Coronary artery (tissue), 2 donors: ENCODE measurements at regions not wholly inside any gene's neighbourhood (a gene's known extent, or its start where the extent isn't known, plus 50 kb on each side); places are given as distances from the start of the nearest gene placed in this dataset.

Experiments
- DNase-seq: peaks from one replicate; pipeline ENCODE4 v3.0.0-alpha.2; 2017; ENCODE audit warnings: low spot score
- H3K27ac ChIP-seq, 2 donors: fragments of 200-600 bp; sonication (generic); one replicate each; pipeline ENCODE4 v1.5.1; 2016 to 2019
- H3K4me3 ChIP-seq: fragments of 200-600 bp; sonication (generic); 2 replicates; pipeline ENCODE4 v1.5.1; 2016; ENCODE audit warnings: mild to moderate bottlenecking, moderate library complexity
- CTCF ChIP-seq: fragments of 200-600 bp; sonication (generic); IDR thresholded peaks from one replicate; pipeline ENCODE4 v1.5.1; 2019; ENCODE audit warnings: antibody characterized with exemption

- DNase-seq = no peak
- H3K4me3 ChIP-seq = no peak overlapping the region
- no peak overlapping the region for H3K27ac ChIP-seq
- no peak for TF ChIP-seq CTCF
These were observed 188.3 kb upstream of the MYL2 start for GRCh38 chr12:111108726-111109125.

GRCh38 chr12:111107392-111108178, 187.2 kb upstream of the MYL2 start:
- no peak for TF ChIP-seq CTCF
- no peak overlapping the region for H3K27ac ChIP-seq
- DNase-seq = no peak

GRCh38 chr12:111105294-111105693, 184.9 kb upstream of the MYL2 start:
- no peak overlapping the region for H3K4me3 ChIP-seq
- no peak for DNase-seq

More at GRCh38 chr12:111107392-111108178, 187.2 kb upstream of the MYL2 start:
- H3K4me3 ChIP-seq = no peak overlapping the region

GRCh38 chr12:111103583-111103982, 183.2 kb upstream of the MYL2 start:
- TF ChIP-seq CTCF = no peak
- Histone ChIP-seq H3K27ac (no peak overlapping the region), H3K4me3 (no peak overlapping the region)
- no peak for DNase-seq

More at GRCh38 chr12:111105294-111105693, 184.9 kb upstream of the MYL2 start:
- TF ChIP-seq CTCF = no peak
- H3K27ac ChIP-seq = no peak overlapping the region

- no peak overlapping the region for H3K4me3 ChIP-seq
- no peak for TF ChIP-seq CTCF
- DNase-seq = no peak
- H3K27ac ChIP-seq = no peak overlapping the region
These were observed 181.8 kb upstream of the MYL2 start for GRCh38 chr12:111102102-111102739.

GRCh38 chr12:111101003-111101402, 180.6 kb upstream of the MYL2 start:
- no peak for TF ChIP-seq CTCF
- Histone ChIP-seq H3K4me3 (no peak overlapping the region), H3K27ac (no peak overlapping the region)
- no peak for DNase-seq

- no peak for TF ChIP-seq CTCF
- no peak overlapping the region for H3K27ac ChIP-seq
- no peak overlapping the region for H3K4me3 ChIP-seq
- DNase-seq = no peak
These were observed 180.2 kb upstream of the MYL2 start for GRCh38 chr12:111100554-111100953.
